OCI-LY1 (cell line): ENCODE measurements at regions not wholly inside any gene's neighbourhood (a gene's known extent, or its start where the extent isn't known, plus 50 kb on each side); places are given as distances from the start of the nearest gene placed in this dataset.

Experiments used
- CTCF ChIP-seq: fragments of 200-600 bp; sonication (generic), shearing (Covaris generic); IDR thresholded peaks from 2 replicates; pipeline ENCODE4 v1.5.1; 2017; ENCODE audit warnings: mild to moderate bottlenecking, antibody characterized with exemption, low read length, moderate library complexity, mixed read lengths
- EZH2 ChIP-seq: fragments of 200-600 bp; sonication (generic), shearing (Covaris generic); IDR thresholded peaks from 2 replicates; pipeline ENCODE4 v1.8.0; 2017; ENCODE audit warnings: borderline replicate concordance, mixed run types, mild to moderate bottlenecking, antibody characterized with exemption, low read length, moderate library complexity, mixed read lengths

- no peak for TF ChIP-seq CTCF
- TF ChIP-seq EZH2, result no peak
Measured at GRCh38 chr2:129829588-129829987, 149.9 kb upstream of the RAB6C start.
